ENCODE measurements at regions not wholly inside any gene's neighbourhood (a gene's known extent, or its start where the extent isn't known, plus 50 kb on each side); places are given as distances from the start of the nearest gene placed in this dataset.

DNA sequence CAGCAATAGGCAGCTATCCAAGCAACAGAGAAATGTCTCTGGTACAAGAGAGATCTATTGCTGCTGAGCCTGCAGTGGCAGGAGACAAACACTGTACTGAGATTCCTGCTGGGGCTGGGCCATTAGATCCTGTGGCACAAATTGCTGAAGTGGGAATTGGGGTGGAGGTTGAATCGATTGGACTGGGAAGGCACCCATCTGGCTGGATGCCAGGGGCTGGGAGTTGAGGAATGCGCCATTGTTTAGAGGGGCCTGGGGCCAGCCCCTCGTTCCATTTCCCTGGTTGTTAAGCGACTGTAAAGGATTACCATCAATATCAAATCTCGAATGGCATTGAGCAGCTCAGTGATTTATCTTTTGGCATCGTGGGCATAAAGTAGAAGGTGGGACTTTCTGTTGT lies 54.1 kb upstream of the ARL4D start:
- TF ChIP-seq, protein P1, sequence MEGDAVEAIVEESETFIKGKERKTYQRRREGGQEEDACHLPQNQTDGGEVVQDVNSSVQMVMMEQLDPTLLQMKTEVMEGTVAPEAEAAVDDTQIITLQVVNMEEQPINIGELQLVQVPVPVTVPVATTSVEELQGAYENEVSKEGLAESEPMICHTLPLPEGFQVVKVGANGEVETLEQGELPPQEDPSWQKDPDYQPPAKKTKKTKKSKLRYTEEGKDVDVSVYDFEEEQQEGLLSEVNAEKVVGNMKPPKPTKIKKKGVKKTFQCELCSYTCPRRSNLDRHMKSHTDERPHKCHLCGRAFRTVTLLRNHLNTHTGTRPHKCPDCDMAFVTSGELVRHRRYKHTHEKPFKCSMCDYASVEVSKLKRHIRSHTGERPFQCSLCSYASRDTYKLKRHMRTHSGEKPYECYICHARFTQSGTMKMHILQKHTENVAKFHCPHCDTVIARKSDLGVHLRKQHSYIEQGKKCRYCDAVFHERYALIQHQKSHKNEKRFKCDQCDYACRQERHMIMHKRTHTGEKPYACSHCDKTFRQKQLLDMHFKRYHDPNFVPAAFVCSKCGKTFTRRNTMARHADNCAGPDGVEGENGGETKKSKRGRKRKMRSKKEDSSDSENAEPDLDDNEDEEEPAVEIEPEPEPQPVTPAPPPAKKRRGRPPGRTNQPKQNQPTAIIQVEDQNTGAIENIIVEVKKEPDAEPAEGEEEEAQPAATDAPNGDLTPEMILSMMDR (IDR thresholded peaks at IDR 0.05): no peak
- TF ChIP-seq POLR2A (IDR thresholded peaks at IDR 0.05): no peak

Data from Peyer's patch (tissue), 4 donors.